Erythroblast (primary cell): ENCODE measurements at regions not wholly inside any gene's neighbourhood (a gene's known extent, or its start where the extent isn't known, plus 50 kb on each side); places are given as distances from the start of the nearest gene placed in this dataset.

Experiments used
- GATA1 ChIP-seq: IDR thresholded peaks from 2 replicates; pipeline ENCODE4 v1.6.1; 2011; ENCODE audit warnings: low read depth, mild to moderate bottlenecking, control low read depth, low read length, moderate library complexity
- POLR2A ChIP-seq: IDR thresholded peaks from 2 replicates; pipeline ENCODE4 v1.6.1; 2011; ENCODE audit warnings: mild to moderate bottlenecking, low read length

DNA sequence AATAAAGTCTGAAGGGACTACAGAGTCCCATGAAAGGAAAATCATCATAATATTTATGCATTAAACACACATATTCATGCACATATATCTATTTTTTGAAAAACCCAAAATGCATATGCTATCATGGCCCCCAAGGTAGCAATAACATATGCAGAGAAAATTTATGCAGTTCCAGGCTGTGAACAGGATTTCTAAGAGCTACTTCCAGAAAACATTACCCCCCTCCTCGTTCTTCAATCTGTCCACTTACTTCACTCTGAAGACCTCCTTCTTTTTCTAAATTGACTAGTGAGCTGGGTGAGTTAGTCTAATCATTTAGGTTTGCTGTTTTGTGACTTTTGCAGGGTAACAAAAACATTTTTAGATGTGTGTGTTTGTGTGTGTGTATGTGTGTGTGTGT, 376.4 kb upstream of the ZEB2 start:
- no peak for TF ChIP-seq POLR2A
- no peak for TF ChIP-seq GATA1
